Stomach (tissue), 8 donors: ENCODE measurements at regions not wholly inside any gene's neighbourhood (a gene's known extent, or its start where the extent isn't known, plus 50 kb on each side); places are given as distances from the start of the nearest gene placed in this dataset.

Experiments
- DNase-seq, 2 donors: peaks; one replicate each; pipeline versions ENCODE4 v3.0.0 to v3.0.0-alpha.2; 2013 to 2019
- H3K27ac ChIP-seq, 5 donors: fragments of 200-600 bp in 4 of 5; sonication (generic) in 4 of 5; one replicate each; pipeline ENCODE4 v1.5.1; 2013 to 2019; ENCODE audit warnings: mild to moderate bottlenecking in 1 of 5, moderate library complexity in 1 of 5
- H3K27me3 ChIP-seq, 3 donors: fragments of 200-600 bp; sonication (generic); one replicate each; pipeline ENCODE4 v1.5.1; 2017 to 2019; ENCODE audit warnings: mixed run types in 1 of 3
- H3K36me3 ChIP-seq, 4 donors: fragments of 200-600 bp; sonication (generic); 1 replicate in 3 of 4; 2 replicates in 1 of 4; pipeline ENCODE4 v1.5.1; 2016 to 2019
- H3K4me1 ChIP-seq, 4 donors: fragments of 200-600 bp; sonication (generic); one replicate each; pipeline ENCODE4 v1.5.1; 2016 to 2019
- H3K4me3 ChIP-seq, 4 donors: fragments of 200-600 bp; sonication (generic) in 3 of 4; one replicate each; pipeline ENCODE4 v1.5.1; 2016 to 2019; ENCODE audit warnings: mild to moderate bottlenecking in 1 of 4
- H3K9me3 ChIP-seq, 4 donors: fragments of 200-600 bp; sonication (generic); one replicate each; pipeline ENCODE4 v1.5.1; 2016 to 2019
- EP300 ChIP-seq: sonication (generic); formaldehyde crosslinking; IDR thresholded peaks from one replicate; pipeline ENCODE4 v1.6.1; 2017; ENCODE audit warnings: antibody characterized with exemption
- POLR2A ChIP-seq, 4 donors: fragments of 450-650 bp; IDR thresholded peaks; one replicate each; pipeline ENCODE4 v1.6.1; 2016; ENCODE audit warnings: antibody characterized with exemption in 4 of 4, control low read depth in 2 of 4, mild to moderate bottlenecking in 1 of 4, moderate library complexity in 1 of 4
- POLR2AphosphoS5 ChIP-seq, 3 donors: sonication (generic); formaldehyde crosslinking; IDR thresholded peaks; one replicate each; pipeline ENCODE4 v1.6.1; 2016; ENCODE audit warnings: antibody characterized with exemption in 3 of 3
- WGBS, 5 donors: extraction: QIAGEN DNeasy Blood & Tissue Kit in 3 of 5; methylation state at CpG; one replicate each; pipeline versions ENCODE4 v1.1.5 to v1.1.7; 2013 to 2018; 5-methylcytosine and 5-hydroxymethylcytosine counted together
- intact Hi-C: fragments of 100-400 bp; cut with DNase I; formaldehyde crosslinking; loops from one replicate; pipeline ENCODE4 v1.15.1; 2023; ENCODE audit warnings: low total_unique reads
- TF ChIP-seq, protein P1 (sequence below), 7 experiments: fragments of 450-650 bp in 4 of 7; fragments of 200-600 bp in 3 of 7; sonication (generic) in 3 of 7; IDR thresholded peaks; one replicate each; pipeline ENCODE4 v1.5.1; 2016 to 2019; ENCODE audit warnings: antibody characterized with exemption in 7 of 7, control low read depth in 2 of 7, mild to moderate bottlenecking in 1 of 7
- donor health status: healthy with polysubstance abuse.
- donor health status: Bipolar disorder and iron deficiency.
- donor health status: healthy.

DNA sequence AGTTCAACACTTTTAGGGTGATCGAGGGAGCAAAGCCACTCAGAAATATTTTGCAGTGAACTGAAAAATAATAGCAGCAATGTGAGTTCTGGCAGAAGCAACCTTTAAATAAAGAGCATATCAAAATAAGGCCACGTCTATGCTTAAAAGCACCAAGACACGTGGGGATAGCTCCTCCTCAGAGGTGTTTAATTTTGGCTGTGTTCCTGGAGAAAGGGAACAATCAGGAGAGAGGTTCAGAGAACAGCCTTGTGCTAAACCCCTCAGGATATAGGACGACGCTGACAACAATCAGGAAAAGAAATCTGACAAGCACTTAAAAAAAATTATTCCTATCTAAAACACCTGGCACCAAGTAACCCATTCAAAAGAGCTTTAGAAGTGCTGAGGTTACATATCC, 471.9 kb upstream of the CELF2 start:
- Histone ChIP-seq H3K4me3 (no peak overlapping the region), H3K4me1 (no peaks in the 10 kb centered on the region), H3K36me3 (no peaks in the 10 kb centered on the region), H3K9me3 (no peaks in the 10 kb centered on the region), H3K27me3 (no peaks in the 10 kb centered on the region), H3K27ac (no peak overlapping the region)
- WGBS, 5 donors, result 24 to 54% (median 27%) methylated on average over 5 of the region's 5 CpGs
- TF ChIP-seq EP300 (no peak), POLR2AphosphoS5 (IDR thresholded peaks at IDR 0.05) (no peak), POLR2A (IDR thresholded peaks at IDR 0.05) (no peak)
- TF ChIP-seq, protein P1, sequence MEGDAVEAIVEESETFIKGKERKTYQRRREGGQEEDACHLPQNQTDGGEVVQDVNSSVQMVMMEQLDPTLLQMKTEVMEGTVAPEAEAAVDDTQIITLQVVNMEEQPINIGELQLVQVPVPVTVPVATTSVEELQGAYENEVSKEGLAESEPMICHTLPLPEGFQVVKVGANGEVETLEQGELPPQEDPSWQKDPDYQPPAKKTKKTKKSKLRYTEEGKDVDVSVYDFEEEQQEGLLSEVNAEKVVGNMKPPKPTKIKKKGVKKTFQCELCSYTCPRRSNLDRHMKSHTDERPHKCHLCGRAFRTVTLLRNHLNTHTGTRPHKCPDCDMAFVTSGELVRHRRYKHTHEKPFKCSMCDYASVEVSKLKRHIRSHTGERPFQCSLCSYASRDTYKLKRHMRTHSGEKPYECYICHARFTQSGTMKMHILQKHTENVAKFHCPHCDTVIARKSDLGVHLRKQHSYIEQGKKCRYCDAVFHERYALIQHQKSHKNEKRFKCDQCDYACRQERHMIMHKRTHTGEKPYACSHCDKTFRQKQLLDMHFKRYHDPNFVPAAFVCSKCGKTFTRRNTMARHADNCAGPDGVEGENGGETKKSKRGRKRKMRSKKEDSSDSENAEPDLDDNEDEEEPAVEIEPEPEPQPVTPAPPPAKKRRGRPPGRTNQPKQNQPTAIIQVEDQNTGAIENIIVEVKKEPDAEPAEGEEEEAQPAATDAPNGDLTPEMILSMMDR (IDR thresholded peaks at IDR 0.05), result no peak
- intact Hi-C loops, result no loop called here
- no peak for DNase-seq

DNA sequence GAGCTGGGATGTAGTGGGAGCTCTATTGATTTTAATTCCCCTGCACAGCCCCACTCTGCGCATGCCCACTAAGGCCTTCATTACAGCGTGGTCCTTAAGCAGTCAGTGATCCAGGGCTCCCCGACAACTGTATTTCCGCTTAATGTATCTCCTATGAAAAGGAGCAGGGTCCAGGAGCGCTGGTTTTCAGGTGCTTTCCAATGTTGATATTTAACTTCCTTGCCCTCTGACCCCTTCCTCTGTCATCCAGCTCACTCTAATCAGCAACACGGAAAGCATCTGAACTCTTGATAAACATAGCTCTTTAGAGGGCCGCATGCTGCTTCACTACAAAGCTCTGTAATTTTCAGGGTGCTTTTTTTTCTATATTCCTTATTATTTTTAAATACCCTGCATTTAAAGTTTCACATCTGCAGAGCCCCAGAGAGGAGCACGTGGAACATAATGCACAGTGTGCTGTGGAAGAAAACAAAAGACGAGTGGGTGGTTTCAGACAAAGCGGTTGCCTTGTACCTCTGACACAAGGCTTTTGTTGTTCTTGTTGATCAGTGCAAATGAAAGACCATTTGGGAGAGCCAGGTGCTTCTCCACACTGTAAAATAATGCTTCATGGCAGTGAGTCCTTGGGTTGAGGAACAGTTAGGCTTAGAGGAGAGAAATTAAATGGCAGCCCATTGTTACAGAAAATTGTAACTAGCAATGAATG, 465.9 kb upstream of the CELF2 start:
- 35 to 57% (median 44%) methylated on average over 10 of the region's 10 CpGs for WGBS, 5 donors
- H3K4me1 ChIP-seq, result no peaks in the 10 kb centered on the region
- no peaks in the 10 kb centered on the region for H3K27me3 ChIP-seq
- DNase-seq, result peak in 1 of 2 donors; percentile 15
- no peak overlapping the region for H3K4me3 ChIP-seq
- intact Hi-C loops, result no loop called here
- H3K36me3 ChIP-seq, result no peaks in the 10 kb centered on the region
- H3K27ac ChIP-seq, result no peak overlapping the region
- TF ChIP-seq POLR2A (IDR thresholded peaks at IDR 0.05) (no peak), EP300 (no peak), POLR2AphosphoS5 (IDR thresholded peaks at IDR 0.05) (no peak)
- TF ChIP-seq, protein P1 (IDR thresholded peaks at IDR 0.05), result no peak
- H3K9me3 ChIP-seq, result no peaks in the 10 kb centered on the region

DNA sequence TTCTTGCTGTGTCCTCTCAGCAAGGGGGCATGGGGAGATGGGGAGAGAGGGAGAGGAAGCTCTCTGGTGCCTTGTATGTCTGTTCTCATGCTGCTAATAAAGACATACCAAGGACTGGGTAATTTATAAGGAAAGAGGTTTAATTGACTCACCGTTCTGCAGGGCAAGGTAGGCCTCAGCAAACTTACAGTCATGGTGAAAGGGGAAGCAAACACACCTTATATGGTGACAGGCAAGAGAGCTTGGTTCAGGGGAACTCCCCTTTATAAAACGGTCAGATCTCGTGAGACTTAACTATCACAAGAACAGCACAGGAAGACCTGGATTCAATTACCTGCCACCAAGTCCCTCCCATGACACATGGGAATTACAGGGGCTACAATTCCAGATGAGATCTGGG, 464.7 kb upstream of the CELF2 start:
- TF ChIP-seq POLR2AphosphoS5 (IDR thresholded peaks at IDR 0.05) (no peak), EP300 (no peak), POLR2A (IDR thresholded peaks at IDR 0.05) (no peak)
- TF ChIP-seq, protein P1 (IDR thresholded peaks at IDR 0.05), result no peak
- Histone ChIP-seq H3K27me3 (no peaks in the 10 kb centered on the region), H3K9me3 (no peaks in the 10 kb centered on the region), H3K4me1 (no peaks in the 10 kb centered on the region), H3K4me3 (no peak overlapping the region), H3K27ac (no peak overlapping the region), H3K36me3 (no peaks in the 10 kb centered on the region)
- no peak for DNase-seq
- WGBS, 5 donors, result 72 to 77% (median 75%) methylated on average over 3 of the region's 3 CpGs
- intact Hi-C loops, result no loop called here

DNA sequence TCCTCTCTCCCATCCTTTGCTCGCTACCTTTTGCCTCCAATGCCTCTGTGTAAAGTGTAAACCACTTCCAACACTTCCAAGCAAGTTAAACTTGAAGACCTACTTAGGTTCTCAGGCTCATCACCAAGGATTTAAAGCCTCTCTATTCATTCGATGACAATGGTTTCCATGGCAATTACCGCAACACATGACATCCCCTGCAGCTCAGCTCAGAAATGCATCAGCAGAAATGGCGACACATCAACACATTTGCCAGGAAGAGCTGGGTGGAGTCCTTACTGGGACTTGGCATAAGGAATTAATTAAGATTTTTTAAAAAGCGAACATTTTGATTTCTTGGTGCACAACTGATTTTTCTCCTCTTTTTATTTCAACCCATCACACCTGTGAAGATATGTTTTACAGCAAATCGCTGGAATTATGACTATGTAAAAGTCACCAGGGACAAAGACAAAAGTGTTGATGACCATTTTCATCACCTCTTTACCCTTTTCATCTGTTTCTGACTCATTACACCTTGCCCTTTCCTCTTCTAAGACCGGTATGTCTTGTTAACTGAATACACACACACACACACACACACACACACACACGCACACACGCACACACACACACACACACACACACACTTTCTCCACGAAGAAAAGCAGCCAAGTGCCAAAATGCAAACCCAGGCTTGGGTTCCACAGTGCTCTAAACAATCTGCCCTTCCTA, 453.4 kb upstream of the CELF2 start:
- intact Hi-C loops, result no loop called here
- 66 to 70% (median 69%) methylated on average over 10 of the region's 10 CpGs for WGBS, 5 donors
- no peak for TF ChIP-seq EP300
- no peak for TF ChIP-seq POLR2AphosphoS5 (IDR thresholded peaks at IDR 0.05)
- no peak for TF ChIP-seq POLR2A (IDR thresholded peaks at IDR 0.05)
- TF ChIP-seq, protein P1 (IDR thresholded peaks at IDR 0.05), result no peak
- peak in 1 of 2 donors; percentile 10 for DNase-seq
- H3K4me3 ChIP-seq, result no peak overlapping the region
- H3K27me3 ChIP-seq, result peaks cover 0 to 3% (median 0%) of the 10 kb centered on the region in 3 donors
- H3K27ac ChIP-seq, result no peak overlapping the region
- no peaks in the 10 kb centered on the region for H3K36me3 ChIP-seq
- H3K4me1 ChIP-seq, result no peaks in the 10 kb centered on the region
- no peaks in the 10 kb centered on the region for H3K9me3 ChIP-seq
